ENCODE measurements at regions not wholly inside any gene's neighbourhood (a gene's known extent, or its start where the extent isn't known, plus 50 kb on each side); places are given as distances from the start of the nearest gene placed in this dataset.

- Histone ChIP-seq H3K9me3 (no peaks in the 10 kb centered on the region), H3K4me3 (no peak overlapping the region), H3K4me1 (no peaks in the 10 kb centered on the region), H3K27ac (no peak overlapping the region), H3K36me3 (ENCODE audit: insufficient read depth in 1 of 2, low read depth in 1 of 2) (no peaks in the 10 kb centered on the region), H3K27me3 (ENCODE audit: insufficient read depth in 3 of 3, low read length in 2 of 3) (peaks cover 0 to 18% (median 0%) of the 10 kb centered on the region in 3 donors)
- 39 to 59% (median 39%) methylated on average over 6 of the region's 6 CpGs for WGBS, 3 donors
- ATAC-seq (no peak), DNase-seq (no peak)
- intact Hi-C loops (cut with DNase I): no loop called here
- TF ChIP-seq CTCF (IDR thresholded peaks at IDR 0.05): no peak
Measured at GRCh38 chr10:118474111-118474510, 121.3 kb downstream of the PRLHR start.

- DNase-seq (no peak), ATAC-seq (no peak)
- Histone ChIP-seq H3K4me3 (no peak overlapping the region), H3K9me3 (no peaks in the 10 kb centered on the region), H3K4me1 (no peaks in the 10 kb centered on the region), H3K27ac (no peak overlapping the region), H3K27me3 (ENCODE audit: insufficient read depth in 3 of 3, low read length in 2 of 3) (peaks cover 0 to 18% (median 3%) of the 10 kb centered on the region in 3 donors), H3K36me3 (ENCODE audit: insufficient read depth in 1 of 2, low read depth in 1 of 2) (no peaks in the 10 kb centered on the region)
- no peak for TF ChIP-seq CTCF (IDR thresholded peaks at IDR 0.05)
- intact Hi-C loops (cut with DNase I): no loop called here
- WGBS, 3 donors: 20 to 33% (median 24%) methylated on average over 12 of the region's 12 CpGs
Measured at GRCh38 chr10:118473305-118473960, 122.0 kb downstream of the PRLHR start.

- Histone ChIP-seq H3K27me3 (ENCODE audit: insufficient read depth in 3 of 3, low read length in 2 of 3) (peaks cover 0 to 18% (median 3%) of the 10 kb centered on the region in 3 donors), H3K4me1 (no peaks in the 10 kb centered on the region), H3K9me3 (no peaks in the 10 kb centered on the region), H3K27ac (no peak overlapping the region), H3K4me3 (no peak overlapping the region), H3K36me3 (ENCODE audit: insufficient read depth in 1 of 2, low read depth in 1 of 2) (no peaks in the 10 kb centered on the region)
- no peak for DNase-seq
- no peak for ATAC-seq
- 27 to 35% (median 32%) methylated on average over 12 of the region's 12 CpGs for WGBS, 3 donors
- TF ChIP-seq CTCF (IDR thresholded peaks at IDR 0.05): no peak
- intact Hi-C loops (cut with DNase I): no loop called here
Measured at GRCh38 chr10:118472415-118473304, 122.8 kb downstream of the PRLHR start.

- no peak for TF ChIP-seq CTCF (IDR thresholded peaks at IDR 0.05)
- ATAC-seq (no peak), DNase-seq (no peak)
- H3K27me3 ChIP-seq (ENCODE audit: insufficient read depth in 3 of 3, low read length in 2 of 3): peaks cover 0 to 18% (median 3%) of the 10 kb centered on the region in 3 donors
- H3K36me3 ChIP-seq (ENCODE audit: insufficient read depth in 1 of 2, low read depth in 1 of 2): no peaks in the 10 kb centered on the region
- 48 to 50% (median 49%) methylated on average over 4 of the region's 4 CpGs for WGBS, 3 donors
- H3K4me1 ChIP-seq: no peaks in the 10 kb centered on the region
- intact Hi-C loops (cut with DNase I): no loop called here
- H3K9me3 ChIP-seq: no peaks in the 10 kb centered on the region
- no peak overlapping the region for H3K27ac ChIP-seq
- H3K4me3 ChIP-seq: no peak overlapping the region
Measured at GRCh38 chr10:118471863-118472262, 123.6 kb downstream of the PRLHR start.

Data from psoas muscle (tissue), 7 donors.